HG03060 (cell line): ENCODE measurements at regions not wholly inside any gene's neighbourhood (a gene's known extent, or its start where the extent isn't known, plus 50 kb on each side); places are given as distances from the start of the nearest gene placed in this dataset.

ENCODE experiments used
- ATAC-seq: cut with Tn5 transposase; IDR thresholded peaks from one replicate; pipeline ENCODE4 v1.9.1; 2021; ENCODE audit warnings: low read depth, moderate number of reproducible peaks; ENCODE audit not compliant: unreplicated experiment

DNA sequence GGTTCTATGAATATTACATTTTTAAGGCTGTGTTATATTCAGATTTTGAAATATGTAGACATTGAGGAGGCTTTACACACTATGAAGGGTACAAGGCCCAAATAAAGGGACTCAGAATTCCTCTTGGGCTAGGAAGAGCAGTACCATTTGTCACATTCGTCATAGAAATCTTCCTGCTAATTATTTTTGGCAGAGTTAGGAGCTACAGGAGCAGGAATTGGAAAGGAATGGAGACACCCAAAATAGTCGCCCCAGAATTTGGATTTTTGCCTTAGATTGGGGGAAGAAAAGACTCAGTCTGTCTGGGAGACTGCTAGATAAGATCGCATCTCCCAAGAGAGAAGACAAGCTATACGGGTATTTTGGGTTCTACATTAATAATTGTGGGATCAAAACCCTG lies 176.4 kb upstream of the DACH1 start:
- no peak for ATAC-seq

DNA sequence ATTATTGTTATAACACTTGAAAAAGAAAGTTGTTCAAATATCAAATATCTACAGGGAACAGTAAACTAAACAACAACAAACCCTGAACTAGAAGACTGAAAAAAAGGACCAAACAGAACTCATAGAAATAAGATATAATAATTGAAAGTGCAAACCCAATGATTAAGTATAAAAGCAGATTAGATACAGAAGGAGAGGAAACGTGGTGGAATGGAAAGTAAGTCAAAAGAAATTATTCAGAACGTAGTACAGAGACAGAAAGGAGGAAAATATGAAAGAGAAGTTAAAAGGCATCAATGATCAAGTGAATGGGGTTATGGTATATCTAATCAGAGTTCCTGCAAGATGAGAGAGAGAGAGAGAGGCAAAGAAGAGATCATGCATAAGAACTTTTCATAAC lies 174.2 kb upstream of the DACH1 start:
- ATAC-seq, result no peak

DNA sequence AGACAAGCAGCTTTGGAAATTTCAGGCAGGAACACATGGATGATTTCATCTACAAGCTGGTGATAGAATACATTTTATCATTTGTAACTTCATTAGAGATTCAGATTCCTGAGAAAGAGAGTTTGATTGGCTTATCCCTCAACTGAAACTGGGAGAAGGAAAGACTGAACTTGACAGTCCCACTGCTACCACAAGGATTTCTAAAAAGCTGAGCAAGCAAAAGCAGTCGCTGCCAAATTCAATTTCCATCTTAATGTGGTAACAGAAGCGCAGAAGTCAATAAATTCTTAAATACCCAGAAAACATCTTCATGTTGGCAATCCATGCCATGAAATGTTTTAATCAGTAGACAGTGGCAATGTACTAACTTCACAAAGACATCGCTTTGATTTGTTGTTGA lies 172.1 kb upstream of the DACH1 start:
- ATAC-seq, result no peak

DNA sequence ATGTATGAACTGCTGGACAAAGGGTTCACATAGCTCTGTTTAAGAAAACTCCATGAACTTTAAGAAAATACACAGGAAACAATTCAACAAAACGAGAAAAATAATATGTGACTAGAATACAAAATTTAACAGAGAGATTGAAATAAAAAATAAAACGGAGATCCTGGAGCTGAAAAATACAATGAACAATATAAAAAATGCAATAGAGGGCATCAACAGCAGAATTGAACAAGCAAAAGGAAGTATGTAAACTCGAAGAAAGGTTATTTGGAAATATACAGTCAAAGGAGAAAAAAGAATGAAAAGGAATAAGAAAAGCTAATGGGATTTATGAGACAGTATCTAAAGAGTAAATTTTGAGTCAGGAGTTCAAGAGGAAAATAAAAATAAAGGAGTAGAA lies 163.0 kb upstream of the DACH1 start:
- ATAC-seq, result no peak

DNA sequence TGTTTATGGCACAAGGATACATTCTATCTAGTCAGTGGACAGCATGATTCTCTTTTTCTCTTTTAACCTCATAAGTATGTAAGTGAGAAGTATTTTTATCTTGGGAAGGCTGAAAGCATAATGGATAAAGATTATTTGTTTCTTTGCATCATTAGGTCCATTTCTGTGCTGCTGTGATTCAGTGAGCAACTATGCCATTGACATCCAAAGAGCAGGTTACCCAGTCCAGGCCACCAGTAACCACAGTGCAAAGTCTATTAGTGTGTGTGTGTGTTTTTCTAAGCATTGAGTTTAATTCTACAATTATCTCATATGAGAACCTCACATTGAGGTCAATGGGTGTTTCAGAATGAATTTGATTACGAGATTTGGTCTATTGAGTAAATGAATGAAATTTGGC lies 158.8 kb upstream of the DACH1 start:
- ATAC-seq, result no peak

DNA sequence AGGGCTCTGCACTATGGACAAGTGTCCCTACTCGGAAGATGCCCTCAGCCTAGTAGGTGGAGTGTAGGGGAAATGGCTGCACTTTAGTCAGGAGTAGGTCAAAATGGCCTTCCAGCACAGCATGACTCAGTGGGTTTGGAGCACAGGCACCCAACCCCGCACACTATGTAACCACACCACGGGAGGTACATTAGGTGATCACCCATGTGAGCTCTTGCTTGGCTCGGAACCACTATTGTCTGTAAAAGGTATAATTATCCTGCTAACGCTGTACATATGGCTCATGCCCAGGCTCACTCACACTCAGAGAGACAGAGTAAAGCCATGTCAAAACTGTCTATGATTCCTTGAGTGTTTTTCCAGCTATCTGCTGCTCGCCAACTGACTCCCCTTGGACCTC lies 156.9 kb upstream of the DACH1 start:
- ATAC-seq, result no peak

DNA sequence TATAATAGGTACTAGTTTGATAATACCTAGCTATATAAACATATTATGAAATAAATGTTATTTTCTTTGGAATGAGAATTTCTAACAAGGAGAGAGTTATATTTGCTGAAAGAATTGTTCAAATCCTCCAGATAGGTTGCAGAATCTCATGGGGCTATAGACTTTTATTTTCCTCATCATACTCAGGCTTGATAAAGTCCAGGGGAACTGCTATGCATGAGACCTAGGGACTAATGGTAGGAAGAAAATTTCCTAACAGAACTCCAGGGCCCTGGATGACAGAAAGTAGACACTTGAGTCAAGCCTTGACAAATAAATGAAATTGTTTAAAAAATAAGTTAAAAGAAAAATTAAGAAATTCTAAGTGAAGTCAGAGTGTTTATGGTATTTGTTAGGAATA lies 138.5 kb upstream of the DACH1 start:
- no peak for ATAC-seq

DNA sequence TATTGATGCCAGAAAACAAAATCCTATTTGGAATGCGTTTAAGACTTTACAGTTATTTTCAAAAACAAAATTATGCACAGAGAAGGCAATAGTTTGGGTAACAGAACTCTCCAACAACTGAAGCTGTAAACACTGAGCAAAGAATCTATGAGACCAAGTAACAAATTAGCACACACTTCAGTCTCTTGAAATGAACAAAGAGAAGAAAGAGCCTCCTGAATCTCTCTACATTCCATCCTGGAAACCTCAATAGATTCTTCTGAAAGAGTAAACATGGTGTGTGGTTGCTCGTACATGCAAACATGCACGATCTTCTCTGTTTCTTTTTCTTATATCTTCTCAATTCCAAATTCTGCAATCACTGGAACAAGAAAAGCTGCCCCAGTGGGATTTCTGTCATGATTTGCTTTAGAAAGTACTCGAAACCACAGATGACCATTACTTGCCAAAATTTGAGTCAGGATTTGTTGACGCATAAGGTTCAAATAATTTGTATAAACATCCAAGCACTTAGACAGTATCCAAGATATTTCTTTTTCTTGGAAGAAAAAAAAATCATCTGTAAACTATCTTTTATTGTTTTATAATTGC lies 137.9 kb upstream of the DACH1 start:
- ATAC-seq, result no peak

DNA sequence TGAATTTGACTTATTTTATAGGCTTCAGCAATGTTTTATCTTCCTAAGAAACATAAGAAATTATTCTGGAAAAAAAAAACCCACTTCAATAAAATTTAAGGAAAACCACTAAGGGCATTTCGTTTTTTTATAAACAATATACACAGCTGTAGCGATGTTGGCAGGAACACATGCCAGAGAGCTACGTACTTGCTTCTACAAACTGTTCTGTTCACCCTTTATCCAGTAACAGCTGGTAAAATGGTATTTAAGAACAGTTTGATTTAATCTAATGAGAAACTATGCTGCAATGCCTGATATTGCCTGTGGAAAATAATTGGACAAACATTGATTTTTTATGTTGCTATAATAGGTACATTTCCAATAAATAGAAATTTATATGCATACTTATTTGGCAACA lies 137.2 kb upstream of the DACH1 start:
- no peak for ATAC-seq

DNA sequence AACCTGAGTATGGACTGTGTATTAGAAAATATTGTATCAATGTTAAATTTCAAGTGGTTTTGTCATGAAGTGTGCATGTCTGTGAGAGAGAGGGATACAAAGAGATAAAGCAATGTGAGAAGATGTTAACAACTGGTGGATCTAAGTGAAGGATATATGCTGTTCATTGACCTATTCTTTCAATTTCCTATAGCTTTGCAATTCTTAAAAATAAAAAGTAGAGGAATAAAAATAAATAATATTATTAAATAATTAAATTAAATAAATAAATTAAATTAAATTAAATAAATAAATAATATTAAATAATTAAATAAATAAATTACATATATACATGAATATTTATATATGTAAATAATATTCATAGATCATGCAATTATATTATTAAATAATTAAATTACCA lies 131.2 kb upstream of the DACH1 start:
- ATAC-seq, result no peak

DNA sequence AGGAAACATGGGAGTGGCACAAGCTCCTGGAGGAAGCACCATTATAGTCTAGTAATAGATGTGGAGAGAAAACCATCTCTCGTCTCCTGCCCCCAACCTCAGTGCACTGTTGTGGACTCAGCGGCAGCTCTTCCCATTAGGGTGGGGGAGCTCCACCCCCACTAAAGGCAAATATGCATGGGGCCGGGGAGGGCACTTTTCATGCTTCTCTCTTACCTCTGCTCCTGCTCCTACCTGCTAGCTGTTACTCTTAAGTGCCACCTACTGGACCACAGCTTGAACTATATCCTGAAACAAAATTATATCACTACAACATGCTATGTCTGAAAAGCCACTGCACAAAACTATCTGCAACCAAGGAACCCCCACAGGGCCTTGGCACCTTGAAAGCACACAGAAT lies 112.6 kb upstream of the DACH1 start:
- ATAC-seq, result no peak

DNA sequence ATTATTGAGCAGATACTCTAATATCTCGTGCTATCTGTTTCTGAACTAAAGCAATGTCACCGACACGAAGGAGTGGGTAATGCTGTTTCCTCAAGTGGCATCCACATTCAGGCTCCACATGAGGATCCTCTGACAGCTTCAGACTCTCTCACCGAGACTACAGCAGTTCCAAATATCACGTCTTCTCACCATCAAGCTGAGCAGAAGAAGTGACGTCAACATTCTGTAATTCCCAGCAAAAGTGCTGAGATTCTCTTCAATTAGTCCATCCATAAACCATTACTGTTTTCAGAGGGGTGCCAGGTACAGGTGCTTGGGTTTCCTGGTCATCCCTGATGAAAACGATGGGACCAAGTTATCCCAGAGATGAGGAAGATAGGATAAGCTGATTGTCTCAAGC lies 110.0 kb upstream of the DACH1 start:
- no peak for ATAC-seq

DNA sequence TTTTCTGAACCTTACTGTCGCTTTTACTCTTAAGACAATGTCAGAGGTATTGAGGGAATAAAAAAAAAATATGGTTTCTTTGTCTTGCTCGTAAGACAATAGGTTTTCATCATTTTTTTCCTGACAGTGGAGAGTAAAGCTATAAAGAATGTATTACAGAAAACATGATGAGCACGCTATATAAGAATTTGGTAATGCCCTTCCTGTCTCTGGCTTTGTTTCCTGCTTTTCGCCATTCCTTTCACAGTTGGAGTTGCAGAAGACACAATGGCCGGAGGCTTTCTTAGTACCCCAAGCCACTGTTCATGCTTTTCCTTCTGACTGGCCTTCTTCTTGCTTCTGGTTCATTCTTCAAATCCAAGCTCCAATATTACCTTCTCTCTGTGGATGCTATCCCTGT lies 101.0 kb upstream of the DACH1 start:
- no peak for ATAC-seq

DNA sequence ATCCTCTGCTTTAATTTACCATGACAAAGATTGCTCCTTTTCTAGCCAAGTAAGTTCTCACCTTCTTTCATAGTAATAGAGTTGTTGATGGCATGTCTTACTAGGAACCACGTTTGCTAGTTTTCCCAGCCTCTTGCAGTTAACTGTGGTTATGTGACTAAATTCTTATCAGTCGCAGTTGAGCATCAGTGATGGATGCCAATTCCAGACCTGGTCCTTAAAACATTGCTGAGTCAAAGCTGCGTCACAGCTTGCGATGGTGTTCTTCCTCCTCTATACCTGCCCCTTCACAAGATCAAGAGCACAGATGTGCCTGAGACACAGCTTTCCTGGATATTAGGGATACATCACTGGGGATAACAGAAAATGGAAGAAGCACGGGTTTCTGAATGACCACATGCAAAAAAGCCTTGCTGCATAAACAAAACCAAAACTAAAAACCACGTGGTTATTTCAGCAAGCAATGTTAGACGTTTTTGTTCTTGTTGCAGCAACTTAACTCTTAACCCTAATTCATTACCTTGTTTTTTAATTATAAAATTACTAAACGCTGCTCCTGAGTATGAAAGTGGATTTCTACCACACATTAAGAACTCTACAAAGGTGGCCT lies 97.6 kb upstream of the DACH1 start:
- ATAC-seq, result no peak

DNA sequence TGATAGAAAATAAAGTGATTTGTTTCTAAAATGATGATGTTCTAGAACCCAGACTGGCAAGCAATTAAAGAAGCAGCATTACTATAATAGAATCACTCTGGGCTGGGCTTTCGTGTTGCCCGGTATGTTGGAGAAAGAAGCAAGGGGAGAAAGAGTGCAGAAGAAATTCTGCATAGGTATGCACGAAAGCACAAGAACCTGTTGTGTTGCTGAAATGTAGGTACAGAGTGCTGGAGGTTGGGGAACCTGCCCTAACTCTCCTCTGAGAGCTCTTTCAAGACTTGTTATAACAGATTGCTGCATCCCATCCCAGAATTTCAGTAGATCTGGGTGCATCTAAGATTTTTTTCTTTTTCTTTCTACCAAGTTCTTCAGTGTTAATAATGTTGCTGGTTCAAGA lies 95.7 kb upstream of the DACH1 start:
- no peak for ATAC-seq

DNA sequence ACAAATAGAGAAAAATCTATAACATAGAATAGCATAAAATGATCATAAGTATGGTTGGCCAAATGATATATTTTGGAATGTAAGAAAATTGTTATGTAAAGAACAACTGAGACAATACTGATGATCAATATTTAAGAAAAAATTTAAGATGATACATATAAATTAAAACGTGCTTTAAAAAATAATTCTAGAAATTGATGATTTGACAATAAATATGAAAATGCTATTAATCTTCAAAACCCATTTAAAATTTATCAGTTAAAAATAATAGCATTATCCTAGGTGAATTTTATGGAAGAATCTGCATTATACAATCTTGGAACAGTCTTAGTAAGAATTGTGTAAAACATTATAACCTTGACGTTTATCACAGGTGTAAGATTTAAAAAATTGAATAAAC lies 95.1 kb upstream of the DACH1 start:
- ATAC-seq, result no peak

DNA sequence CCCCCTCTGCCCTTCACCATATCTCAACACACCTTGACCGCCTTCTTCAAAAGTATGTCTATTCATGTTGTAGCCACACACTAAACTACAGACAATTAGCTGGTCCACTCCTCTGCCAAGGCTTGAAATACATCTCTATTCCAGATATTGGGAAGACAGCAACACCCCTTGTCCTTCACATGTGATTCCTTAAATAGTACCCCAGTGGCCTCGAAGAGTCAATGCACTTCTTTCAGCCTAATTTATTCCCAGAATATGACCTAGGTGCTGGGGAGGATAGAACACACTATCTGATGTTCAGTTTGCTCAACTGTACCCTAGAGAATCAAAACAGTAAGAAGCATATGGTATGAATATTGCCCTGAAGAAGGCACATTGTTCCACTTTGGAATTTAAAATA lies 82.4 kb upstream of the DACH1 start:
- no peak for ATAC-seq

DNA sequence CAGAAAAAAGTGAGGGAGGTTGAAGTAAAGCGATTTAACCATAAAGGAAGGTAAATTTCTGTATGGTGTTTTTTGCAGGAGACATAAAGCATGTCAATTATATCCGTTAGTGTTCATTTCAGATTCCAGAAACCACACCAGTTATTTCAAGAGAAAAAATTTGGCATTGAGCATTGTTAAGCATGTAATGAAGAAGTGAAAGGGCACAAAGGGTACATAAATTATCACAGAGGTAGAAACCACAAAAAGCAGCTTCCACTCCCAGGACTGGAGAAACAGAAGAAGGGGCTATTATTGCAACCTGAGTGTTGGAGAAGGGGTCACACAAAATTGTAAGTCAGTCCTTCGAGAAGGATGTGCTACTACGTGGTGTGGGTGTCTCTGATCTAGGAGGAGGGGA lies 72.2 kb upstream of the DACH1 start:
- no peak for ATAC-seq

DNA sequence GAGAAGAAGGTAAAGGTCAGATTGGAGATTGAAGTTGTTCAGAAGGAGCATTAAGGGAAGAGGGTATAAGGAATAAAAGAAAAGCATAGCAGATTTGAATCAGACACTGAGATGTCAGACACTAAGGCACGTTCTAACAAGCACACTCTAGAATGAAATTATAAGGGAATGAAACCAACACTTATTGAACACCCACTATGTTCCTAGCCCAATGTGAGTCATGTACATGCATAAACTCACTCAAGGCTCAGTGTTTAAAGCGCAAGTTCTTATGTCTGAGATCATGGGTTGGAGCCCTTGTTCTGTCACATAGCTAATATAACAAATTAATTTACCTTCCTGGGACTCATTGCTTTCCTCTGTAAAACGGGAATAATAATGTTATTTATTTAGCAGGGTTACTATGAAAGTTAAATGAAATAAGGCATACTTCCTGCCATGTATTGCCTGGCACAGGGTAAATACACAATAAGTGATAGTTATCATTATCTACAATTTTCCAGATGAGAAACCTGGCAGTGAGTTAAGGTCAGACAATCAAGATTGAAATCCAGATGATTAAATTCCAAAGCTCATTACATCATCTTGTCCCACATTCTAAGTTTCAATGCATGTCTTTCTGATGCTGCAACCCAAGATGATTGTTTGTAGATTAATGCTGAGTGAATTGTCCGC lies 68.3 kb upstream of the DACH1 start:
- no peak for ATAC-seq

DNA sequence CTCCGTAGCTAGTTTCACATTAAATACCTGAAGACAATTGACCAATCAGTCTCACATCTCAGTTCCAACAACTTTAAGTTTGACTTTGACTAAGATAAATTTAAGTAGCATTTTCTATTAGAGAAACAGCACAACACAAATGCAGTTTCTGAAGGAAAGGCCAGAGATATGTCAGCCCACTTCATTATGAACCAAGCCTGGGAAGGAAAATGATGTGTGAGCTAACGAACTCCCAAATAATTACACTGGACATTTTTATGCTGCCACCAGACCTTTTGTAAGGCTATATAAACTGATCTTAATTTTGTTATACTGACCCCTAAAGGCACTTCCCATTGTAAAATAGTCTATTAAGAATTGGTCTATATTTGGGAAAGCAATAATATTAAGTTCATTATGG lies 57.9 kb upstream of the DACH1 start:
- ATAC-seq, result no peak

DNA sequence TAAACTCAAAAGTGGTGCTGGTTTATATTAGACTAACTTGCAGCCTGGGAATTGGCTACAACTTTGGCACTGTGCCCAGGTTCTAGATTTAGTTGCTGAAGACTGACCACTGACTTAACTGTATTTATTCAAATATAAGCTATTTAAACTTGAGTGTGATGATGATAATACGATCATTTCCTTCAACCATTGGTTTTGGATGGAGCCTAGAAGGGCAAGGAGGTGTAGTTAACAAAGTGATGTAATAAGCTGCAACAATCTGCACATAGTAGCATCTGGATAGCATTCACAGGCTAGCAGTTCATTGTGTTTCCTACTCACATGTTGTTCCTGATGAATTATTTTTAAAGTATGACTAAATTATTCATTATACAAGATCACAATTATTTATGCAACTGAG lies 55.2 kb upstream of the DACH1 start:
- no peak for ATAC-seq
